WTC11 (cell line): ENCODE measurements at regions not wholly inside any gene's neighbourhood (a gene's known extent, or its start where the extent isn't known, plus 50 kb on each side); places are given as distances from the start of the nearest gene placed in this dataset.

Experiments
- ATAC-seq: fragments of 200-7000 bp; cut with Tn5 transposase; 2 replicates; pipeline ENCODE4 v1.10.0; 2021; ENCODE audit warnings: mild to moderate bottlenecking, moderate library complexity
- CTCF ChIA-PET: fragments of 300-600 bp; sonication (Branson Sonifier 250); formaldehyde crosslinking; loops from one replicate; lab custom pipeline; 2021; ENCODE audit warnings: antibody characterized with exemption; lab: Charles Lee
- POLR2A ChIA-PET: fragments of 350-600 bp; sonication (Branson Sonifier 250); formaldehyde crosslinking; loops from one replicate; lab custom pipeline; 2021; ENCODE audit warnings: antibody characterized with exemption; lab: Charles Lee
- DNase-seq: peaks from one replicate; pipeline ENCODE4 v3.0.0; 2021; ENCODE audit warnings: low spot score
- H3K27ac Mint-ChIP-seq: 2 replicates; pipeline ENCODE4 v1.8.0; 2021; ENCODE audit warnings: mixed read lengths
- H3K27me3 Mint-ChIP-seq: 2 replicates; pipeline ENCODE4 v1.8.0; 2021; ENCODE audit warnings: low read depth, mild to moderate bottlenecking, moderate library complexity, mixed read lengths
- H3K36me3 Mint-ChIP-seq: 2 replicates; pipeline ENCODE4 v1.8.0; 2021; ENCODE audit warnings: mixed read lengths
- H3K4me1 Mint-ChIP-seq: 2 replicates; pipeline ENCODE4 v1.8.0; 2022; ENCODE audit warnings: mixed read lengths
- H3K4me3 Mint-ChIP-seq: 2 replicates; pipeline ENCODE4 v1.8.0; 2021; ENCODE audit warnings: mild to moderate bottlenecking, moderate library complexity, mixed read lengths
- H3K9me3 Mint-ChIP-seq: 2 replicates; pipeline ENCODE4 v1.8.0; 2021; ENCODE audit warnings: mixed read lengths
- ARID4B ChIP-seq: sonication (generic); formaldehyde crosslinking; IDR thresholded peaks from 2 replicates; pipeline ENCODE4 v1.8.0; 2023; ENCODE audit warnings: missing genetic modification reagents, mild to moderate bottlenecking, borderline replicate concordance
- ATF2 ChIP-seq: sonication (generic); formaldehyde crosslinking; IDR thresholded peaks from 2 replicates; pipeline ENCODE4 v1.8.1; 2022; ENCODE audit warnings: low read depth, missing genetic modification reagents, borderline replicate concordance
- GABPB1 ChIP-seq: sonication (generic); formaldehyde crosslinking; IDR thresholded peaks from 2 replicates; pipeline ENCODE4 v1.8.1; 2023; ENCODE audit warnings: mild to moderate bottlenecking, missing genetic modification reagents
- HMGA2 ChIP-seq: fragments of 250-450 bp; sonication (Bioruptor Pico); IDR thresholded peaks from 2 replicates; pipeline ENCODE4 v1.4.0; 2021; ENCODE audit warnings: mild to moderate bottlenecking, moderate library complexity
- JAZF1 ChIP-seq: fragments of 250-450 bp; sonication (Bioruptor Pico); IDR thresholded peaks from 2 replicates; pipeline ENCODE4 v1.9.0; 2021; ENCODE audit warnings: moderate library complexity, mild to moderate bottlenecking, inconsistent platforms
- MYBL2 ChIP-seq: sonication (generic); formaldehyde crosslinking; IDR thresholded peaks from 2 replicates; pipeline ENCODE4 v1.8.1; 2023; ENCODE audit warnings: mild to moderate bottlenecking, moderate library complexity, missing genetic modification reagents
- NFYB ChIP-seq: sonication (generic); formaldehyde crosslinking; conservative IDR thresholded peaks from 2 replicates; pipeline ENCODE4 v1.8.0; 2022; ENCODE audit warnings: low read depth, missing genetic modification reagents
- PREB ChIP-seq: sonication (generic); formaldehyde crosslinking; IDR thresholded peaks from 2 replicates; pipeline ENCODE4 v1.8.1; 2022; ENCODE audit warnings: mild to moderate bottlenecking, missing genetic modification reagents, moderate library complexity, borderline replicate concordance
- PRRX2 ChIP-seq: fragments of 250-450 bp; sonication (Bioruptor Pico); IDR thresholded peaks from 2 replicates; pipeline ENCODE4 v1.8.0; 2021; ENCODE audit warnings: mild to moderate bottlenecking
- RORB ChIP-seq: fragments of 250-450 bp; sonication (Bioruptor Pico); IDR thresholded peaks from 2 replicates; pipeline ENCODE4 v1.9.0; 2021; ENCODE audit warnings: mild to moderate bottlenecking
- SMAD3 ChIP-seq: sonication (generic); formaldehyde crosslinking; IDR thresholded peaks from 2 replicates; pipeline ENCODE4 v1.8.0; 2022; ENCODE audit warnings: missing genetic modification reagents, mild to moderate bottlenecking, borderline replicate concordance
- SOX15 ChIP-seq: fragments of 250-450 bp; sonication (Bioruptor Pico); IDR thresholded peaks from 2 replicates; pipeline ENCODE4 v1.9.0; 2021; ENCODE audit warnings: mild to moderate bottlenecking
- TCF7 ChIP-seq: sonication (generic); formaldehyde crosslinking; IDR thresholded peaks from 2 replicates; pipeline ENCODE4 v1.8.0; 2022; ENCODE audit warnings: mild to moderate bottlenecking, low read depth, missing genetic modification reagents, moderate library complexity
- ZMAT4 ChIP-seq: fragments of 250-450 bp; sonication (Bioruptor Pico); IDR thresholded peaks from 2 replicates; pipeline ENCODE4 v1.9.0; 2021; ENCODE audit warnings: mild to moderate bottlenecking
- ZNF263 ChIP-seq: sonication (generic); formaldehyde crosslinking; IDR thresholded peaks from 2 replicates; pipeline ENCODE4 v1.8.1; 2022; ENCODE audit warnings: low read depth, mild to moderate bottlenecking, moderate library complexity, missing genetic modification reagents
- ZNF281 ChIP-seq: sonication (generic); formaldehyde crosslinking; IDR thresholded peaks from 2 replicates; pipeline ENCODE4 v1.8.0; 2023; ENCODE audit warnings: mild to moderate bottlenecking, missing genetic modification reagents
- ZNF396 ChIP-seq: fragments of 250-450 bp; sonication (Bioruptor Pico); IDR thresholded peaks from 2 replicates; pipeline ENCODE4 v1.8.0; 2021; ENCODE audit warnings: mild to moderate bottlenecking, moderate library complexity, borderline replicate concordance
- ZNF425 ChIP-seq: fragments of 250-450 bp; sonication (Bioruptor Pico); conservative IDR thresholded peaks from 2 replicates; pipeline ENCODE4 v1.9.0; 2021; ENCODE audit warnings: mild to moderate bottlenecking
- ZNF512 ChIP-seq: sonication (generic); formaldehyde crosslinking; IDR thresholded peaks from 2 replicates; pipeline ENCODE4 v1.8.1; 2022; ENCODE audit warnings: missing genetic modification reagents, borderline replicate concordance
- ZNF671 ChIP-seq: fragments of 250-450 bp; sonication (Bioruptor Pico); IDR thresholded peaks from 2 replicates; pipeline ENCODE4 v1.8.0; 2021; ENCODE audit warnings: mild to moderate bottlenecking

GRCh38 chr4:25984266-25984665 is 70.2 kb downstream of the SMIM20 start (continued):
- TF ChIP-seq JAZF1 (CRISPR knock-in tag) (no peak), ZNF671 (CRISPR knock-in tag) (no peak), ARID4B (CRISPR knock-in tag) (no peak), ZNF425 (CRISPR knock-in tag) (no peak), MYBL2 (CRISPR knock-in tag) (no peak), RORB (CRISPR knock-in tag) (no peak), TCF7 (no peak)

- TF ChIP-seq ATF2 (CRISPR knock-in tag) (no peak), ZNF671 (CRISPR knock-in tag) (no peak), SMAD3 (CRISPR knock-in tag) (no peak), ZNF281 (CRISPR knock-in tag) (no peak), PRRX2 (no peak), NFYB (CRISPR knock-in tag) (no peak), ZNF396 (CRISPR knock-in tag) (no peak), ZMAT4 (CRISPR knock-in tag) (no peak), ZNF512 (no peak), PREB (no peak), ZNF263 (no peak), SOX15 (CRISPR knock-in tag) (no peak), HMGA2 (CRISPR knock-in tag) (no peak), GABPB1 (no peak)
- no peak for ATAC-seq
- Mint-ChIP-seq H3K27me3 (peaks cover 9% of the 10 kb centered on the region; the same call in 1 of the 2 replicates), H3K4me1 (peaks cover 4% of the 10 kb centered on the region; the same call in 1 of the 2 replicates), H3K27ac (no peak overlapping the region), H3K9me3 (peaks cover 10% of the 10 kb centered on the region), H3K4me3 (no peak overlapping the region), H3K36me3 (peaks cover 6% of the 10 kb centered on the region; the same call in 1 of the 2 replicates)
- CTCF ChIA-PET: no interaction called here
- DNase-seq: no peak
- POLR2A ChIA-PET: no interaction called here
Measured at GRCh38 chr4:25984796-25985195, 70.8 kb downstream of the SMIM20 start.
